ENCODE measurements at regions not wholly inside any gene's neighbourhood (a gene's known extent, or its start where the extent isn't known, plus 50 kb on each side); places are given as distances from the start of the nearest gene placed in this dataset.

- TF ChIP-seq SRSF9 (IDR thresholded peaks at IDR 0.05; ENCODE audit: borderline replicate concordance, low read depth, low read length) (no peak), ZNF316 (IDR thresholded peaks at IDR 0.05) (peak; percentile 68), FOSL1 (tag; conservative IDR thresholded peaks at IDR 0.05) (no peak), C11orf30 (IDR thresholded peaks at IDR 0.05; ENCODE audit: low read depth) (peak; percentile 45), ZNF184 (CRISPR knock-in tag; IDR thresholded peaks at IDR 0.05) (no peak), GTF2F1 (IDR thresholded peaks at IDR 0.05; ENCODE audit: low read depth, low read length) (no peak), NR2F6 (CRISPR knock-in tag; IDR thresholded peaks at IDR 0.05) (no peak), FIP1L1 (IDR thresholded peaks at IDR 0.05; ENCODE audit: low read depth, low read length, poor library complexity, severe bottlenecking) (no peak), JUND (IDR thresholded peaks at IDR 0.05; ENCODE audit: borderline replicate concordance, low read depth, low read length) (no peak), JUND (tag; IDR thresholded peaks at IDR 0.05; ENCODE audit: borderline replicate concordance, low read depth, low read length) (no peak), HINFP (tag; conservative IDR thresholded peaks at IDR 0.05; ENCODE audit: low read depth) (no peak), MIER1 (IDR thresholded peaks at IDR 0.05; ENCODE audit: low read depth) (no peak), E2F1 (CRISPR knock-in tag; IDR thresholded peaks at IDR 0.05) (no peak), ZNF175 (CRISPR knock-in tag; IDR thresholded peaks at IDR 0.05; ENCODE audit: low read depth) (no peak)
- H2AFZ ChIP-seq (ENCODE audit: low read depth, low read length) = no peak overlapping the region
- no peaks in the 10 kb centered on the region for H4K20me1 ChIP-seq (replicated peaks; ENCODE audit: control insufficient read depth, insufficient read depth, low read length)
- in situ Hi-C loops (cut with MboI) (no loop called here), intact Hi-C loops (cut with micrococcal nuclease) (no loop called here)
- BruUV-seq (replicated peaks) = no TSS peak
- no peak for DNase-seq (ENCODE audit: extremely low read depth in 1 of 4, low spot score in 3 of 4)
- H3K27ac ChIP-seq (ENCODE audit: extremely low read depth, low read depth, low read length) = no peak overlapping the region
- H3K4me3 ChIP-seq = no peak overlapping the region
- no peaks in the 10 kb centered on the region for H3K9me3 ChIP-seq (replicated peaks; ENCODE audit: control insufficient read depth, insufficient read depth, low read depth, low read length)
- H3K9ac ChIP-seq (ENCODE audit: insufficient read depth in 1 of 2, low read depth in 2 of 2, low read length in 2 of 2) = no peak overlapping the region
- ATAC-seq = peak; percentile 32; the same call in 2 of the 3 replicates
- H3K36me3 ChIP-seq (ENCODE audit: control insufficient read depth, insufficient read depth, low read length) = no peaks in the 10 kb centered on the region
- peaks cover 0 to 11% of the 10 kb centered on the region in 2 experiments; a peak in 3 of 5 replicates for H3K27me3 ChIP-seq (ENCODE audit: control insufficient read depth in 2 of 2, insufficient read depth in 2 of 2, low read length in 2 of 2)
- ChIA-PET CTCF (ENCODE audit: low intra/inter-chr PET ratio) (no interaction called here), POLR2A (no interaction called here)
- no peaks in the 10 kb centered on the region for H3K79me2 ChIP-seq (ENCODE audit: control insufficient read depth, insufficient read depth, low read length)
- H3K4me1 ChIP-seq (replicated peaks in 1 of 2; ENCODE audit: control insufficient read depth in 2 of 2, insufficient read depth in 2 of 2, low read length in 2 of 2) = no peaks in the 10 kb centered on the region
- no peaks in the 10 kb centered on the region for H3K9me1 ChIP-seq (ENCODE audit: control insufficient read depth, insufficient read depth, low read length)
- no peak for FAIRE-seq
- 8% methylated on average over 7 of the region's 7 CpGs for WGBS (ENCODE audit: insufficient coverage, low coverage, missing lambda C conversion rate)
- no peak overlapping the region for H3K4me2 ChIP-seq (ENCODE audit: insufficient read depth, low read length)
Measured at GRCh38 chr3:6468589-6468988, 392.3 kb upstream of the GRM7 start.
